A549 (cell line): ENCODE measurements at regions not wholly inside any gene's neighbourhood (a gene's known extent, or its start where the extent isn't known, plus 50 kb on each side); places are given as distances from the start of the nearest gene placed in this dataset.

Source experiments
- CHD2 ChIP-seq: fragments of 150-350 bp; IDR thresholded peaks from 2 replicates; pipeline ENCODE4 v1.6.1; 2014; ENCODE audit warnings: low read length; ENCODE audit not compliant: partially characterized antibody
- CTCF ChIP-seq: fragments of >200 bp; sonication (Bioruptor Twin); formaldehyde crosslinking; IDR thresholded peaks from 3 replicates; pipeline ENCODE4 v1.5.1; 2016
- JUN ChIP-seq, 2 experiments: fragments of >200 bp; sonication (Bioruptor Twin); formaldehyde crosslinking; IDR thresholded peaks; 2 replicates in 1 of 2; 3 replicates in 1 of 2; pipeline ENCODE4 v1.6.1; 2016 to 2017
- MAFK ChIP-seq: fragments of 450-650 bp; IDR thresholded peaks from 2 replicates; pipeline ENCODE4 v1.6.1; 2014; ENCODE audit not compliant: partially characterized antibody
- RAD21 ChIP-seq, 2 experiments: fragments of >200 bp in 1 of 2; sonication (Bioruptor Twin) in 1 of 2; formaldehyde crosslinking in 1 of 2; IDR thresholded peaks in 1 of 2; conservative IDR thresholded peaks in 1 of 2; 2 replicates in 1 of 2; 3 replicates in 1 of 2; pipeline ENCODE4 v1.6.1; 2012 to 2018; ENCODE audit warnings: inconsistent platforms in 1 of 2
- RCOR1 ChIP-seq: fragments of 150-350 bp; IDR thresholded peaks from 2 replicates; pipeline ENCODE4 v1.6.1; 2014; ENCODE audit warnings: antibody characterized with exemption, low read length, low read depth
- ZSCAN20 ChIP-seq: fragments of 250-450 bp; sonication (Bioruptor Pico); IDR thresholded peaks from 2 replicates; pipeline ENCODE4 v1.8.0; 2022; ENCODE audit warnings: mild to moderate bottlenecking, moderate library complexity
- TF ChIP-seq, protein P1 (sequence below): fragments of 150-350 bp; IDR thresholded peaks from 2 replicates; pipeline ENCODE4 v1.6.1; 2014; ENCODE audit warnings: low read depth, mild to moderate bottlenecking, low read length

DNA sequence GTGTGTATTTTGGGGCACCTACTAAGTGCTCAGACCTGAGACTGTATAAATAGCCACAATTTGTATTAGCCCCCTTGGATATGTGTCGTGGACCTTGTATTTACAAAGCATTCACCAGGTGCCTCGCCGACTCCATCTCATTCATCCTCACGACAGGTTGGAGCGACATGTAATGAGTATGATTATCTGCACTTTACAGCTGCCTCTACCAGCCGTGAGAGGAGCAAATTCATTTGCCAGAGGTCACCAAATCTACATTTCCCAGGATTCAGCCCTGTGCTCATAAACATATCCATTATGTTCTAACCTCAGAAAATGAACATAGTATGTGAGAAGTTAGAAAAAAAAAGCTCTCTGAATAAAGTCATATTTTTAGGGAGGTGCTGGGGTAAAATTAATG lies 167.4 kb downstream of the ZDHHC21 start:
- TF ChIP-seq CTCF, result no peak
- no peak for TF ChIP-seq JUN (IDR thresholded peaks at IDR 0.05)
- no peak for TF ChIP-seq CHD2
- TF ChIP-seq, protein P1, sequence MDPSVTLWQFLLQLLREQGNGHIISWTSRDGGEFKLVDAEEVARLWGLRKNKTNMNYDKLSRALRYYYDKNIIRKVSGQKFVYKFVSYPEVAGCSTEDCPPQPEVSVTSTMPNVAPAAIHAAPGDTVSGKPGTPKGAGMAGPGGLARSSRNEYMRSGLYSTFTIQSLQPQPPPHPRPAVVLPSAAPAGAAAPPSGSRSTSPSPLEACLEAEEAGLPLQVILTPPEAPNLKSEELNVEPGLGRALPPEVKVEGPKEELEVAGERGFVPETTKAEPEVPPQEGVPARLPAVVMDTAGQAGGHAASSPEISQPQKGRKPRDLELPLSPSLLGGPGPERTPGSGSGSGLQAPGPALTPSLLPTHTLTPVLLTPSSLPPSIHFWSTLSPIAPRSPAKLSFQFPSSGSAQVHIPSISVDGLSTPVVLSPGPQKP, result no peak
- TF ChIP-seq MAFK, result no peak
- no peak for TF ChIP-seq RAD21 (conservative IDR thresholded peaks at IDR 0.05 in 1 of 2, IDR thresholded peaks at IDR 0.05 in 1 of 2)
- no peak for TF ChIP-seq ZSCAN20 (CRISPR knock-in tag)
- TF ChIP-seq RCOR1, result no peak
